ENCODE measurements at regions not wholly inside any gene's neighbourhood (a gene's known extent, or its start where the extent isn't known, plus 50 kb on each side); places are given as distances from the start of the nearest gene placed in this dataset.

DNA sequence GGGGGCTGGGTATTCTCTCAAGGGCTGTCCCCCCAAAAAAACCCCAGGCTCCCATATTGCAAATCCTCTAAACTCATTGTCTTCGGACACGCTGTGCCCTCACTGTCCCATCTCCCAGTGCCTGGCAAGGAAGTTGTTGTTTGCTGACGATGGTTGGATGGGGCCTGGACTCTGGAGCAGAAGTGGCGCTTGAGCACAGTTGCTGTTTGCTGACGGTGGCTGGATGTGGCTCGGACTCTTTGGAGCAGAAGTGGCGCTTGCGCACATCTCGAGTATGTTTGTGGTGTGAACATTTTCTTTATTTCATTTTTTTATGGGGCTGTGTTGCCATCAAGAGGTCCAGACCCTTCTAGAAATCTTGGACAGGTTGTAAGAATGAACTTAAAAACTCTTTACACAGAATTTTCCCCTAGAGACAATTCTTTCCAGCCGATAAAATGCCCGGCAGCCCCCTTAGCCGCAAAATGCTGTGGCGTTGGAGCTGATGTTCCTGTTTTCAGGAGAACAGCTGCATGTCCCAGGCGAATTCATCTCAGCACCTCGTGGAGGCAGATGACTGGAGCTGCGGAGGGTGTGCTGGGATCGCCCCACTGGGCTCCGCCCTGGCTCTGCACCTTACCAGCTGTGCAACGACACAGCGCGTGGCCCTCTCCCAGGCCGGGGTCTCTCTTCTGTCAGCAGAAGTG is 1167.4 kb downstream of the BRD1 start:
- no peaks in the 10 kb centered on the region for H3K4me1 ChIP-seq (replicated peaks in 1 of 2)
- no peak overlapping the region for H3K27ac ChIP-seq
- no peaks in the 10 kb centered on the region for H3K36me3 ChIP-seq (replicated peaks in 1 of 2)
- TF ChIP-seq, protein P1, sequence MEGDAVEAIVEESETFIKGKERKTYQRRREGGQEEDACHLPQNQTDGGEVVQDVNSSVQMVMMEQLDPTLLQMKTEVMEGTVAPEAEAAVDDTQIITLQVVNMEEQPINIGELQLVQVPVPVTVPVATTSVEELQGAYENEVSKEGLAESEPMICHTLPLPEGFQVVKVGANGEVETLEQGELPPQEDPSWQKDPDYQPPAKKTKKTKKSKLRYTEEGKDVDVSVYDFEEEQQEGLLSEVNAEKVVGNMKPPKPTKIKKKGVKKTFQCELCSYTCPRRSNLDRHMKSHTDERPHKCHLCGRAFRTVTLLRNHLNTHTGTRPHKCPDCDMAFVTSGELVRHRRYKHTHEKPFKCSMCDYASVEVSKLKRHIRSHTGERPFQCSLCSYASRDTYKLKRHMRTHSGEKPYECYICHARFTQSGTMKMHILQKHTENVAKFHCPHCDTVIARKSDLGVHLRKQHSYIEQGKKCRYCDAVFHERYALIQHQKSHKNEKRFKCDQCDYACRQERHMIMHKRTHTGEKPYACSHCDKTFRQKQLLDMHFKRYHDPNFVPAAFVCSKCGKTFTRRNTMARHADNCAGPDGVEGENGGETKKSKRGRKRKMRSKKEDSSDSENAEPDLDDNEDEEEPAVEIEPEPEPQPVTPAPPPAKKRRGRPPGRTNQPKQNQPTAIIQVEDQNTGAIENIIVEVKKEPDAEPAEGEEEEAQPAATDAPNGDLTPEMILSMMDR (IDR thresholded peaks at IDR 0.05), result no peak
- no peak for TF ChIP-seq POLR2A (IDR thresholded peaks at IDR 0.05)
- H3K4me3 ChIP-seq, result no peak overlapping the region
- H3K27me3 ChIP-seq, result no peaks in the 10 kb centered on the region
- WGBS, 4 donors, result 62 to 85% (median 74%) methylated on average over 16 to 22 of the region's 22 CpGs
- intact Hi-C loops (cut with DNase I), result no loop called here
- no peak for DNase-seq
- no peaks in the 10 kb centered on the region for H3K9me3 ChIP-seq (replicated peaks in 1 of 3)

DNA sequence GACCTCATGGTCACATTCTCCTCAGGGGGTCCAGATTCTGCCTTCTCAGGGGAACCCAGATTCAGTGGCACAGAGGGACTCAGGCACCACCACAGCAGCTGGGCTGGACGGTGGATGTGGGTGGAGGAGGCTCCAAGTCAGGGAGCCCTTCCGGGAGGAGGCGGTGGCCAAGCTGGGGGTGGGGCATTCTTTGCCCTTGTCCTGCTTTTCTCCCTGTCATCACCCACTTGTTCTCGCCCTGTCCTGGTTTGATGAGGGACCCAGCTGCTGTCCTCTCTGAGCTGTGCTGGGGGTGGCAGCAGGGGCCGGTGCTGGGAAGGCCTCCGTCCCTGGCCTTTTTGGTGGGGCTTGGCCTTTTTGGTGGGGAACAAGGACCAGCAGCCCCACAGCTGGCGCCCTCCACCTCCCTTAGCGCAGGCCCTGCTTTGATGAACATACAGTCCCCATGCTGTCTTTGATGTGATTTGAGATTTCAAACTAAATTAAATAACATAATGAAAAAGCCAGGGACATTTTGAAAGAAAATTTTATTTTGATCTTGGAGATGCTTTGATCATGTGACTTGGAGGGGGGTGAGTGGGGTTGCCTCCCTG is 1168.2 kb downstream of the BRD1 start:
- Histone ChIP-seq H3K4me3 (no peak overlapping the region), H3K4me1 (replicated peaks in 1 of 2) (no peaks in the 10 kb centered on the region), H3K9me3 (replicated peaks in 1 of 3) (no peaks in the 10 kb centered on the region), H3K36me3 (replicated peaks in 1 of 2) (no peaks in the 10 kb centered on the region), H3K27me3 (no peaks in the 10 kb centered on the region), H3K27ac (no peak overlapping the region)
- TF ChIP-seq, protein P1 (IDR thresholded peaks at IDR 0.05), result no peak
- TF ChIP-seq POLR2A (IDR thresholded peaks at IDR 0.05), result no peak
- no peak for DNase-seq
- intact Hi-C loops (cut with DNase I), result no loop called here
- 75 to 83% (median 79%) methylated on average over 5 to 8 of the region's 8 CpGs for WGBS, 4 donors

DNA sequence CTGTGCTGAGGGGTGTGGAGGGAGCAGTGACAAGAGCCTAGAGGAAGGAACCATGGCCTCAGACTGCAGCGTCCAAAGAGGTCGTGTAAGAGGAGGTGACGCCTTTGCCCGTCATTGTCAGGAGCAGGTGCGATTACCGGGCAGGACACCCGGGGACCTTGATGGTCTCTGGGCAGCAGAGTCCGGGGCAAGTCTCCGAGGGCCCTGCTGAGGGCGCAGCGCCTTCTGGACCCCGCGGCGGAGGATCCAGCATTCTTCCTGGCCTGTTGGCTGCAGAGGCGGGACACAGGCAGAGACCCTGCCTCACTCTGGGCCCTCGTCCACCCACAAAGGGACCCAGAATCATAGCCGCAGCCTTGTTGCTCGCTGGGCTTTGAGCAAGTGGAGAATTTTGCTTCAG is 1168.8 kb downstream of the BRD1 start:
- Histone ChIP-seq H3K9me3 (replicated peaks in 1 of 3) (no peaks in the 10 kb centered on the region), H3K27me3 (no peaks in the 10 kb centered on the region), H3K4me1 (replicated peaks in 1 of 2) (no peaks in the 10 kb centered on the region), H3K36me3 (replicated peaks in 1 of 2) (no peaks in the 10 kb centered on the region), H3K27ac (no peak overlapping the region), H3K4me3 (no peak overlapping the region)
- 83 to 94% (median 90%) methylated on average over 14 to 18 of the region's 18 CpGs for WGBS, 4 donors
- TF ChIP-seq, protein P1 (IDR thresholded peaks at IDR 0.05), result no peak
- no peak for TF ChIP-seq POLR2A (IDR thresholded peaks at IDR 0.05)
- intact Hi-C loops (cut with DNase I), result no loop called here
- no peak for DNase-seq

DNA sequence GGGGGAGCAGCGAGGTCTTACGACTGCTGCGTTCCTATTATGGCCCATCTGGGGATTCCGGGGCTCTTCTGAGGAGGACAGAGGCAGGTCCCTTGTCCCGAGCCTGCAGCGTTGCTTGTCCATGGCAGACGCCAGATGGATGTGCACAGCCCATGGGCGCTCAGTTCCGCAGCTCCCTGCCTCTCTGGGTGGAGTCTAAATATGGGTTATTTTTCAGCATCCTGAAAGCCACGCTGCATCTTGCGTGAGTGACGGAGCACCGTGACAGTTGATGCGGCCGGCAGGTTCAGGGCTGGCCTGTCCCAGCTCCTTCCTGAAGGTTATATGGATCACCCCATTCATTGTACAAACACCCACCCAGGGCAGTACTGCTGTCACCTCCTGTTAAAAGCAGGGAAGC is 1169.4 kb downstream of the BRD1 start:
- Histone ChIP-seq H3K4me3 (no peak overlapping the region), H3K27ac (no peak overlapping the region), H3K9me3 (replicated peaks in 1 of 3) (no peaks in the 10 kb centered on the region), H3K27me3 (no peaks in the 10 kb centered on the region), H3K4me1 (replicated peaks in 1 of 2) (no peaks in the 10 kb centered on the region), H3K36me3 (replicated peaks in 1 of 2) (no peaks in the 10 kb centered on the region)
- 83 to 95% (median 87%) methylated on average over 11 to 15 of the region's 15 CpGs for WGBS, 4 donors
- intact Hi-C loops (cut with DNase I), result no loop called here
- TF ChIP-seq POLR2A (IDR thresholded peaks at IDR 0.05), result no peak
- TF ChIP-seq, protein P1 (IDR thresholded peaks at IDR 0.05), result no peak
- no peak for DNase-seq

Data from adrenal gland (tissue), 9 donors.